ENCODE measurements at regions not wholly inside any gene's neighbourhood (a gene's known extent, or its start where the extent isn't known, plus 50 kb on each side); places are given as distances from the start of the nearest gene placed in this dataset.
"Not testable (repeated sequence)": the region's sequence is repeated elsewhere in the genome, so short reads cannot be mapped to it uniquely, and the experiment has no call there.

DNA sequence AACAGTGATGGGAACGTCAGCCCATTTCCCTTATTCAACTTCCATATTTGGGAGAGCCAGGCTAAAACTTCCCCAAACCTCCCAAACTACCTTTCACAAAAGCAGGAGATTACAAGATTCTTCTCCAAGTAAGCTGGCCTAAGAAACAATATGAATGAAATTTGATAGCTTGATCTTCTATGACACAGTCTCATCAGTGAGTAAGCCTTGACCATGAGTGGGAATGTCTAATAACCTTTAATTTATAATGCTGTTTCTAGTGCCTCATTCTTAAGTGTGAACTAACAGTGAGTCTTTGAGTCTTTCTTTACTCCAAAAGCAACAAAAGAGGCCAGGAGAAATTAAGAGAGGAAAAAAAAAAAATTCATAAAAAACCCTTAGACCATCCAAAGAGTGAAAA is 1379.9 kb downstream of the EFNA5 start:
- no peak for DNase-seq

- DNase-seq, result no peak
Observed at GRCh38 chr5:106288979-106289378, 1381.8 kb downstream of the EFNA5 start.

DNA sequence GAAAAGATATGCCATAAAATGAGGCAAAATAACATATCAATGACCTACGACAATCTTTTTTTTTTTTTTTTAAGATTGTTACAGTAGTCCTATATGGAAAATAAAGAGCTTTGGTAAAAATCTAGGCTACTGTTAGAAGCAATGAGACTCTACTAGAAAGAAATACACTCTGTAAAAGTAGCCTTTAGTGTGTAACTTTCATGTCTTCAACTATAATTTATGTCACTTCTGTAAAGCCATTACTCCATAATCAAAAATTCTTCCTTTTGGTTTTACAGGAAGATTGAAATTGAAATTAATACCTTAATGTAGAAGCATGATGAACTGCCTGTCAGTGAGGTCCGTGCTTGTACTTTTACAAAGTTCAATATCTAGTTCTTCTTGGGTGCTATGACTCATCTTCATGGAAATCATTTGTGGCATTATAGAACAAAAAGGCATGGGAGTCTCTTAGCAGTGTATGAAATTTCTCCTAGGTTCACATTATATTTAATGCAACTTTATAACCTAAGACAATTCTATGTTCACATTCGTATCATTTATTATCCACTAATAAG is 1393.1 kb downstream of the EFNA5 start:
- DNase-seq, result no peak

DNA sequence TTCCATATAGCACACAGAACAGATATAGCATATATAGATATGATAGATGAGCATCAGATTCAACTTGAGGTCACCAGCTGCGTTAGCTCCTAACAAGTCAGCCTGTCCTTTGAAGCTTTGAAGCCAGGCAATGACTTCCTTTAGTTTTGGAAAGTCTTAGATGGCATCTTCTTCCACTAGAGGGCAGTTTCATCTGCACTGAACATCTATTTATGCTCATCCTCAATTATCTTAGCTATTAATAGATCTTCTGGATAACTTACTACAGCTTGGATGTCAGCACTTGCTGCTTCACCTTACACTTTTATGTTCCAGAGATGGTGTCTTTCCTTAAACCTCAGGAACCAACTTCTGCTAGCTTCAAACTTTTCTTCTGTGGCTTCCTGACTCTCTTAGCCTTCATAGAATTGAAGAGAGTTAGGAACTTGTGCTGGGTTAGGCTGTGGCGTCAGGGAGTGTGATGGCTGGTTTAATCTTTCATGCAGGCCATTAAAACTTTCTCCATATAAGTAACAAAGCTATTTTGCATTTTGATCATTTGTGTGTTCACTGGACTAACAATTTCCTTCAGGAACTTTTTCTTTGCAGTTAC is 1401.4 kb downstream of the EFNA5 start:
- no peak for DNase-seq

DNA sequence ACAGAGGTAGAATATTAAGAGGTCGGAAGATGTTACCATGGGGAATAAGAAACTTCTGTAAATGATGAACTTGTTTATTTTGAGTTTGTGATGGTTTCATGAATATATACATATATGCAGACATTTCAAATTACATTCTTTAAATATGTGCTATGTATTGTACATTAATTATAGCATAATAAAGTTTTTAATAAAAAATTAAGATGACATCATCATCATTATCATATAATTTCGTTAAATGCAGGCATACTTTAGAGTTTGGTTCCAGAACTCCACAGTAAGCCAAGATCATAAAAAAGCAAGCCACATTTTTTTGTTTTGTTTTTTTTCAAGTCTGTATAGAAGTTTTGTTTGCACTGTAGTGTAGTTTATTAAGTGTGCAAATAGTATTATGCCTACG is 1403.5 kb downstream of the EFNA5 start:
- DNase-seq, result no peak

- DNase-seq, result no peak
Observed at GRCh38 chr5:106262395-106262794, 1408.3 kb downstream of the EFNA5 start.

GRCh38 chr5:106259431-106260090 is 1411.2 kb downstream of the EFNA5 start:
- not testable (repeated sequence) for DNase-seq

- no peak for DNase-seq
Observed at GRCh38 chr5:106258591-106259125, 1412.1 kb downstream of the EFNA5 start.

GRCh38 chr5:106254784-106255183 is 1416.0 kb downstream of the EFNA5 start:
- no peak for DNase-seq

DNA sequence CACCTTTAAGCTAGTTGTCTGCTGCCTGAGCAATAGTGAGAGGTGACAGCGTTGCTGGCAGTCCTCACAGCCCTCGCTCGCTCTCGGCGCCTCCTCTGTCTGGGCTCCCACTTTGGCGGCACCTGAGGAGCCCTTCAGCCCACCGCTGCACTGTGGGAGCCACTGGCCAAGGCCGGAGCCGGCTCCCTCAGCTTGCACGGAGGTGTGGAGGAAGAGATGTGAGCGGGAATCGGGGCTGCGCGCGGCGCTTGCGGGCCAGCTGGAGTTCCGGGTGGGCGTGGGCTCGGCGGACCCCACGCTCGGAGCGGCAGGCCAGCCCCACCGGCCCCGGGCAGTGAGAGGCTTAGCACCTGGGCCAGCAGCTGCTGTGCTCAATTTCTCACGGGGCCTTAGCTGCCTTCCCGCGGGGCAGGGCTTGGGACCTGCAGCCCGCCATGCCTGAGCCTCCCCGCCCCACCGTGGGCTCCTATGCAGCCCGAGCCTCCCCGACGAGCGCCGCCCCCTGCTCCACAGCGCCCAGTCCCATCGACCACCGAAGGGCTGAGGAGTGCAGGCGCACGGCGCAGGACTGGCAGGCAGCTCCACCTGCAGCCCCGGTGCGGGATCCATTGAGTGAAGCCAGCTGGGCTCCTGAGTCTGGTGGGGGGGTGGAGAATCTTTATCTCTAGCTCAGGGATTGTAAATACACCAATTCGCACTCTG is 1424.5 kb downstream of the EFNA5 start:
- not testable (repeated sequence) for DNase-seq

GRCh38 chr5:106241409-106241808 is 1429.3 kb downstream of the EFNA5 start:
- DNase-seq, result no peak

- no peak for DNase-seq
Observed at GRCh38 chr5:106205916-106206571, 1464.7 kb downstream of the EFNA5 start.

DNA sequence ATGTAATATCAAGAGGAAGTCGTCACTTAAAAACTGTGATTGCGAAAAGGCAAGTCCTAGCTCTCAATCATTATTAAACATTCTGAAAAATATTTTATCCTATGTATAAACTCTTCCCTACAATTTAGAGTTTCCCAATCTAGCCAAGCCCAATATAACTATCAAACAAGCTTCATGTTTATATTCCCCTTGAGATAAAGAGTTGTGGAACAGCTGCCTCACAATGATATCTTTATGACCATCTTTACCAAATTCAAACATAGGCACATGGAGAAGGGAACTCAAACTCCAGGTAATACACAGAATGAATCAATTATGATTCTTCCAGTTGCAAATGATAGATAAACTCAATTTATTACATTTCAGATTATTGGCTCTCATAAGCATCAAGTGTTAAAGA is 1468.7 kb downstream of the EFNA5 start:
- no peak for DNase-seq

DNA sequence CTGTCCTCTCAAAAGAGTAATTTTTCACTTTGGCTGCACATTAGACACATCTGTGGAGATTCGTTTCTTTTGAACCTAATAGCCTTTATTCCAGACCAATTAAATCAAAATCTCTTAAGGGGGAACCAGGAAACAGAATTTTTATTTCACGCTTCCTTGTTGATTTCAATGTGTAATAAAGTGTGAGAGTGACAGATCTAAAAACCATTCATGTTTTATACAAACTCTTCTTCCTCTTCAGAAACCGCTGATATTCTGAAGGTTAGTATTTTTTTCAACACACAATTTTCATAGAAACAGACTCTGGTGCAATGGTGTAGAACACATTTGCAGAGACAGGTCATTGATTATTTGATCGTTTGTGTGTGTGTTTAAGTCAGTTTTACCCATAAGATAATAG is 1469.8 kb downstream of the EFNA5 start:
- no peak for DNase-seq

DNA sequence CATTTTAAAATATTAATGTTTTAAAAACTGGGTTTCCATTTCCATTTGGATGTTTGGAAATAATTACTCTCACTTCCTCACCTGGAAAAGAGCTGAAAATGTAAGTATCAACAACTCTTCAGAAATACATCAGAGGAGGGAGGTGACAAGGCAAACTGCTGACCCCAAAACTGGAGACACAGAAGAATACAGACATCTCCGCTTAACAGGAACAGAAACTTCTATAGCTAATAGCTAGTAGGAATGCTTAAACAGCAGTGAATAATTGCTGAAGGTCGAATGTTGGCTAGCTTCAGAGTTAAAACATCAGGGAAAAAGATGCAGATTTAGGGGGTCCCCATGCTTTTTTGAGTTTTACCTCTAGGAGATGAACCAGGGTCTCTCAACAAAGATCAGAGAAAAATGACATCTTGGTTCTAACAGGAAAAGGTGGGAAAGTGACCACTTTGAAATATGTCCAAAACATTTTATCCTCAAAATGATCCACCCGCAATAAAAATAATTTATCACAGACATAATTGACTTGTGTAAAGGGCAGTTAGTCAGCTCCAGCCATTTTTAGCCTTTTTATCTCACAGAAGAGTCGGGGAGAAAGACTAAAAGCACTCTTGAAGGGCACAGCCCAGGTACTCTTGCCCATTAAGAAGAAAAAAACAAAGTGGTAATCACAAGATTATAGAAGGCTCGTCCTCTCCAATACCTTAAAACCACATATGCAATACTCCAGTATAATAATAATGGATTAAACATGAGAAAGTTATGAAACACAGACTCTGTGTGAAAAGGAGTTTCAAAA is 1474.9 kb downstream of the EFNA5 start:
- DNase-seq, result no peak

DNA sequence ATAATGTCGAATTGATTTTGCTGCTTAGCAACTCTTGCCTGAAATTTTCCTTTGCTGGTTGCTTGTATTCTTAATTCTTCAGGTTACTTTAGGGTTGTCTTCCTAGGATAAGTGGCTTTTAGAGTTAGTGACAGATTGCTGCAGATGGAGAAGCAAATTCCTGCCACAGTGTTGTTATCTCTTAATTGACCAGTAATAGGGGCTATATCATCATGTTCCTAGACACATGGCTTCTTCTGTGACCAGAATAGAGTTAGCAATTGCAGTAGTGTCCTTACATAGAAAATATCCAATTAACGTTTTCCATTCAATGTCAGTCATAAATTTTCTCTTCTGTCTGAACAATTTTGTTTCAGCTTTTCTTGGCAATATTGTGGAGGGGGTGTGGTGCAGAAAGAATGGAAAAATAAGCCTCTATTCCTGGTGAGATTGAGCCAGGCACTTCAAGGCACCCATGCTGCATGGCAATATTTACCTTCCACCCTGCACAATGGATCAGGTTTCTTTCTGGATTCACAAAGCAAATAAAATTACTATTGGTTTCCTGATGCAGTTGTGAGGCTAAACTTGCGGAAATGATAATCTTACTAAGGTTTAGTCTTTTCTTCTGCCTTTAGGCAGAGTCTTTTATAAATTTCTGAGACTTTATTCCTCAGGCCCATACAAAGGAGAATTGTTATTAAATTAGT is 1481.5 kb downstream of the EFNA5 start:
- DNase-seq, result no peak

DNA sequence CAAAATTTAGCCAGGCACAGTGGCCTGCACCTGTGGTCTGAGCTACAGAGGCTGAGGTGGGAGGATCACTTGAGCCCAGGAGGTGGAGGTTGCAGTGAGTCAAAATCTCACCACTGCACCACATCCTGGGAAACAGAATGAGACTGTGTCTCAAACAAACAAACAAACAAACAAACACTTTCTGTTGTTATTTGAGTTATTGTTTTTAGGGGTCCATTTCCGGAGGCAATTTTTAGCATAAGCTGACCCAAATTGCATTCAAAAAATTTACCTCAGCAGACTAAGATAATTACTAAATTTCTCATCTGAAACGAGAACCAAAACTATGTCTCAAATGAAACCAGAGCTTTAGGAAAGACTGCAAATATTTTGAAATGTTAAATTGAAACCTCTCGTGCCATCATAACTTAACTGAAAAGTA is 1485.1 kb downstream of the EFNA5 start:
- DNase-seq, result no peak

- no peak for DNase-seq
Observed at GRCh38 chr5:106174903-106175302, 1495.8 kb downstream of the EFNA5 start.

- DNase-seq, result no peak
Observed at GRCh38 chr5:106172681-106173532, 1497.8 kb downstream of the EFNA5 start.

DNA sequence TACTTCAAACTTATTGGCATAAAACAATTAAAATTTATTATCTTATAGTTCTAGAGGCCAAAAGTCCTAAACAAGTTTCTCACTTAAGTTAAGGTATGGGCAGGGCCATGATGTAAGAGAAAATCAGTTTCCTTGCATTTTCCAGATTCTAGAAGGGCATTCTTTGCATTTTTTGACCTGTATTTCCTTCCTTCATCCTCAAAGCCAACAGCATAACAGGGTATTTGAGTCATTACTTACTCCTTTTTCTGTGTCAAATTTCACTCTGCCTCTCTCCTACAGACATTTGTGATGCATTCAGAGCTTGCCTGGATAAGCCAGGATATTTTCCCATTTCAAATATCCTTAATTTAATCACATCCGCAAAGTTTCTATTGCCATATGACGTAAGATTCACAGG is 1499.0 kb downstream of the EFNA5 start:
- no peak for DNase-seq

- no peak for DNase-seq
Observed at GRCh38 chr5:106171132-106171531, 1499.6 kb downstream of the EFNA5 start.

All from 8988T (cell line).